ENCODE measurements at regions not wholly inside any gene's neighbourhood (a gene's known extent, or its start where the extent isn't known, plus 50 kb on each side); places are given as distances from the start of the nearest gene placed in this dataset.

GRCh38 chr13:84038001-84038400 lies 155.7 kb upstream of the SLITRK1 start:
- TF ChIP-seq CTCF (IDR thresholded peaks at IDR 0.05): no peak
- TF ChIP-seq EZH2 (IDR thresholded peaks at IDR 0.05; ENCODE audit: borderline replicate concordance, insufficient read depth, low read depth, low read length, poor library complexity, severe bottlenecking): no peak

Measured in B cell (primary cell).